Amygdala (tissue), 56 donors: ENCODE measurements at regions not wholly inside any gene's neighbourhood (a gene's known extent, or its start where the extent isn't known, plus 50 kb on each side); places are given as distances from the start of the nearest gene placed in this dataset.

Experiments
- DNase-seq, 56 donors: peaks; one replicate each; lab custom pipeline; 2025; lab: John Stamatoyannopoulos, UW

- no peak for DNase-seq
These were observed 51.1 kb upstream of the GRIK3 start for GRCh38 chr1:37085393-37085792.

- DNase-seq = no peak
These were observed 55.4 kb upstream of the GRIK3 start for GRCh38 chr1:37089750-37090149.

DNA sequence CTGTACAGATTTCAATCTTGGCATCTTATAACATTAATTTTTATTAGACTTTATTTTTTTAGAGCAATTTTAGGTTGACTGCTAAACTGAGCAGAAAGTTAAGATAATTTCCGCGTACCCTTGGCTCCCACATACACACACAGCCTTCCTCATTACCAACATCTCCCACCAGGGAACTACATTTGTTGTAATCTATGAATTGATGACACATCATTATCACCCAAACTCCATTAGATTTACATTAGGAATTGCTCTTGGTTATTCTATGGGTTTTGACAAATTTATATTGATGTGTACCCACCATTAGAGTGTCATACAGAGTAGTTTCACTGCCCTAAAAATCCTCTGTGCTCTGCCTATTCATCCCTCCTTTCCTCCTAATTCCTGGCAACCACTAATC, 56.4 kb upstream of the GRIK3 start:
- DNase-seq = no peak

DNA sequence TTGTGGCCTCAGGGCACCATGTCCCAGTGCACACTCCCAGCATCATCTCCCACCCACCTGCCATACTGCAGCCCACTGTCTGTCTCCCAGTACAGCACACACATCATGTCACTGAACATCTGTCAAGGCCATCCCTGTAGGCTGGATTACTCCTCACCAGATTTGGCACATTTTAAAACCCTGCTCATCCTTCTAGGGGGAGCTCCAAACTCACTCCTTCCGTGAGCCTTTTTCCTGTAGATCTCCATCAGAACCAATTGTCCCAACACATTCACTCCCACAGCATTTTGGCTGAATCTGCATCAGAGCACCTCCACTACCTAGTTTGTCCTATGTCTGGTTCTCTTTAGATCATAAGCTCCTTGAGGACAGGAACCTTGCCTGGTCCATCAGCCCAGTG, 58.6 kb upstream of the GRIK3 start:
- no peak for DNase-seq

GRCh38 chr1:37094302-37094701, 60.0 kb upstream of the GRIK3 start:
- DNase-seq = no peak

DNA sequence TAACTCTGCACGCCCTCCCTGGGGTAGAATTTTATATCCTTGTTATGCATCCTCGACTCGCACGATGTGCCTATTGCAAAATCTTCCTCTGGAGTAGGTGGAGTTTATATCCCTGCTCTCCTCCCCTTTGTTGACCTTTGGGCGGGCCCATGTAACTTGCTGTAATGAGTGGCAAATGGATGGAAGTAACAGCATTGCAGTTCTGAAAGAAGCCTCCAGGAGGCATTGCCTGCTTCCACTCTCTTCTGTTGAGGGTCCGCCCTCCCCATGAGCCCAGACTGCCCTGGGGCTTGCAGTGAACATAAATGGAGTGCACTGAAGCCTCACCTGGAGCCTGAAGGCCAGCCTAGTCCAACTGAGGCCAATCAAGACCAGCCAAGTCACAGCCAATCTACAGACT, 62.2 kb upstream of the GRIK3 start:
- DNase-seq = no peak

DNA sequence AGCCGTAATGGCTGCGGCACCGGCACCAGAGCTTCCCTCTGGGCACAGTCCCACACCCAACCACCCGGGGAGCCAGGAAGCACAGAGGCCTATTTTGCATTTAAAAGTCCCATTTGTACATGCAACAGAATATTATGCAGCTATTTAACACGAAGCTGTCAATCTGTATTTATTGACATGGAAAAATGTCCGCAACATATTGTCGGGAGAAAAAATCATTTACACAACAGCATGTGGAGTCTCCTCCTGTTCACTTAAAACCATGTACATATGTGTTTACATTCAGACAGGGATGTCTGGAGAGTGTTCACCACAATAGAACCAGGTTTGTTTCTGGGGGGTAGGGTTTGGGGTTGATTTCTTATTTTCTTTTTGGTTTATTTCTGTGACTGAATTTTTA, 63.4 kb upstream of the GRIK3 start:
- no peak for DNase-seq

- no peak for DNase-seq
These were observed 63.9 kb upstream of the GRIK3 start for GRCh38 chr1:37098237-37098636.

DNA sequence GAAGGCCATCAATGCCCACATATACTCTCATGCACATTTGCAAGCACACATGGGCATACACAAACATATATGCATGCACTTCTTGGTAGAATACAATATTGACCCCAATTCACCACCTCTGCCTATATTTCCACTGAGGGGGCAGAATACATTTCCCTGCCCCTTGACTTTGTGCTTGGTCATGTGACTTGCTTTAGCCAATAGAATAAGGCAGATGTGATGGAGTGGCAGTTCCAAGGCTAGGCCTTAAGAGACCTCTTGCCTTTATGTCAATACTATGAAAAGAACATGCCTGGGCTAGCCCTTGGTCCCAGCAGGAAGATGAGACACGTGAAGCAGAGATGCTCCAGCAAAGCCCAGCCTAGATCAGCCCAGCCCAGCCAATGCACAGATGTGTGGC, 66.0 kb upstream of the GRIK3 start:
- no peak for DNase-seq

DNA sequence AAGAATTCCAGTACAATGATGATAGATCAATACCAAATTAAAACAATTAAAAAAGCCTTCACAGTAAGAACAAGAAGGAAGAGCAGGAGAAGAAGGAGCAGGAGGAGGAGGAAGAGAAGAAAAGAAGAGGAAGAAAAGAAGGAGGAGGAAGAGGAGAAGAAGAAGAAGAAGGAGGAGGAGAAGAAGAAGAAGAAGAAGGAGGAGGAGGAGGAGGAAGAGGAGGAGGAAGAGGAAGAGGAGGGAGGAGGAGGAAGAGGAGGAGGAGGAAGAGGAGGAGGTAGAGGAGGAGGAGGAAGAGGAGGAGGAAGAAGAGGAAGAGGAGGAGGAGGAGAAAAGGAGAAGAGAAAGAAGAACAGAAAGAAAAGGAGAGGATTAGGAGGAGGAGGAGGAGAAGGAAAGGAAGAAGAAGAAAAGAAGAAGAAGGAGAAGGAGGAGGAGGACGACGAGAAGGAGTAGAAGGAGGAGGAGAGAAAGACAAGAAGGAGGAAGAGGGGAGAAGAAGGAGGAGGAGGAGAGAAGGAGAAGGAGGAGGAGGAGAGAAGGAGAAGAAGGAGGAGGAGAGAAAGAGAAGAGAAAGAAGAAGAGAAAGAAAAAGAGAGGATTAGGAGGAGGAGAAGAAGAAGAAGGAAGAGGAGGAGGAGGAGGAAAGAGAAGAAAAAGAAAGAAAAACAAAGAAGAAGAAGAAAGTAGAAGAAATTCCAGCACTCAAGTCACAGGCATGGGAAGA, 68.5 kb upstream of the GRIK3 start:
- no peak for DNase-seq

GRCh38 chr1:37105911-37106310, 71.6 kb upstream of the GRIK3 start:
- no peak for DNase-seq

GRCh38 chr1:37107153-37107907, 73.0 kb upstream of the GRIK3 start:
- DNase-seq = no peak

GRCh38 chr1:37108596-37109188, 74.4 kb upstream of the GRIK3 start:
- DNase-seq = no peak

DNA sequence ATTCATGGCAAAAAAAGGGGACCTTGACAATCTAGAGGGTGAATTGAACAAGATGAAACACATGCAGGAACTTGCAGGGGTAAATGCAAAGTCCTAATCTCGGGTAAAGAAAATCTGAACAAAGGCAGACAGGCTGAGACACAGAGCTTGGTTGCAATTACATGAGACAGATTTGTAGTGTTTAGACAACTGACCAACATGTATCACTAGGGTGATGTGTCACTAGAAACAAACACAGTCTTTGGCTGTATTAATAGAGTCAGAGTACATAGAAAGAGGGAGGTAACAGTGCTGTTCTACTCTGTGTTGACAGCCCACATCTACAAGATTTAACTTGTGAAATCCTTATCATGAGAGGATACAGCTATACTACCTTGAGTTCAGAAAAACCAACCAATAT, 78.1 kb upstream of the GRIK3 start:
- DNase-seq = no peak

GRCh38 chr1:37113285-37113997, 79.1 kb upstream of the GRIK3 start:
- DNase-seq = no peak

GRCh38 chr1:37118790-37119189, 84.5 kb upstream of the GRIK3 start:
- DNase-seq = no peak

- DNase-seq = no peak
These were observed 86.0 kb upstream of the GRIK3 start for GRCh38 chr1:37120279-37120678.

GRCh38 chr1:37123276-37124115, 89.2 kb upstream of the GRIK3 start:
- DNase-seq = no peak

DNA sequence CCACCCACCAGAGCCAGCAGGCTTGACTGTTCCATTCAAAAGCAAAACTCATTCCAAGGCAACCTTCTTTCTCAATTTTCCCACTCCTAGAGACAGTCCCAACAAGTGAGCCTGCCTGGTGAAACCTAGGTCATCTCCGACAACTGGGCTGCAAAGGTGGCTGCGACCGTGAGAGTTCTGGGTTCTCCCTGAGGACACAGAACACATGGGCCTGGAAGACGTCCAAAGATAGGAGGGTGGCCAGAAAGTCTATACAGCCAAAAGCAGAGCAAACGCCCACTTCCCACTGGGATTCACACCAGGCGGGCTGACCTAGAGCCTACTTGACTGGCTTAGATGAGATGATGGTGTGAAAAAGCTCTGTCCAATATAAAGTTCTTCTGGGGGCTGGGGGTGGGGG, 90.2 kb upstream of the GRIK3 start:
- no peak for DNase-seq

- DNase-seq = no peak
These were observed 91.0 kb upstream of the GRIK3 start for GRCh38 chr1:37125295-37125694.
